ENCODE measurements at regions not wholly inside any gene's neighbourhood (a gene's known extent, or its start where the extent isn't known, plus 50 kb on each side); places are given as distances from the start of the nearest gene placed in this dataset.

GRCh38 chr19:30178721-30179402, 193.3 kb upstream of the ZNF536 start:
- no peak for ATAC-seq
- no peak for DNase-seq
- intact Hi-C loops (cut with DNase I): no loop called here

- DNase-seq: no peak
- no peak for ATAC-seq
- intact Hi-C loops (cut with DNase I): no loop called here
These were observed 191.5 kb upstream of the ZNF536 start for GRCh38 chr19:30180691-30181090.

GRCh38 chr19:30183807-30184490, 188.2 kb upstream of the ZNF536 start:
- intact Hi-C loops (cut with DNase I): no loop called here
- ATAC-seq (no peak), DNase-seq (no peak)

GRCh38 chr19:30202060-30202600, 170.1 kb upstream of the ZNF536 start:
- DNase-seq (no peak), ATAC-seq (no peak)
- intact Hi-C loops (cut with DNase I): no loop called here

DNA sequence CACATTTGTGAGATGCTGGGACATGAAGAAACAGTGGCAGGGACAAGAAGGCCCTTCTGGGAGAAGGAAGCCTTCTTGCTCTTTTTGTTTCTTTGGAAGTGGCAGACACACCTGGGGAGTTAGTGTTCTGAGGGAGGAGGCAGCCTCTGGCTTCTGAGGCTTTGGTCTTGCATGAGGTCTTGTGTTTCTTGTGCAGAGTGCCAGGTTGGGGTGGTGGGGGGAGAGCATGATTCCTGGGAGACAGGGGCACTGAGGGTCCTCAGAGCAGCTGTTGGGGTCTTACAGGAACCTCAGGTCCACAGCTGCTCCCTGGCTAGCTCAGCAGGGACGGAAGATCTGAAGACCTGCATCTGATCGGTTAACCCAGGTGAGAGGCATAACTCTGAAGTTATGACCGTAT, 167.5 kb upstream of the ZNF536 start:
- DNase-seq (no peak), ATAC-seq (no peak)
- intact Hi-C loops (cut with DNase I): no loop called here

DNA sequence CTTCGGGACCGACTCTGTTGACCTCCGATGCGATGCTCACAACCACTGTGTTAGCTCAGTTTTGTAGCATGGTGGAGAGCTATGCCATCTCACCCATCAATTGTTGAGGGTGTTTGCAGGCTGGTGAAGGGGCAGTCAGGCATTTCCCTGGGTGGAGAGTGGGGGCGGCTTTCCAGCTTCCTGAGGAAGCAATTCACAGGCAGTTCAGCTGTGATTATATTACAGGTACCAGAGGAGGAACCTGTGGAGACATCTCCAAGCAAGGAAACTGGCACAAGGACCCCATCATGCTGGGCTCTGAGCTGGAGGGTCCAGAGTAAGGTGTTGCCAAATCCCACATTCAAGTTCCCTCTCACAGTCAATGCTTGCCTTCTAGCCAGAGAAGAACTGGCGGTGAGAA, 166.0 kb upstream of the ZNF536 start:
- intact Hi-C loops (cut with DNase I): no loop called here
- DNase-seq (no peak), ATAC-seq (no peak)

DNA sequence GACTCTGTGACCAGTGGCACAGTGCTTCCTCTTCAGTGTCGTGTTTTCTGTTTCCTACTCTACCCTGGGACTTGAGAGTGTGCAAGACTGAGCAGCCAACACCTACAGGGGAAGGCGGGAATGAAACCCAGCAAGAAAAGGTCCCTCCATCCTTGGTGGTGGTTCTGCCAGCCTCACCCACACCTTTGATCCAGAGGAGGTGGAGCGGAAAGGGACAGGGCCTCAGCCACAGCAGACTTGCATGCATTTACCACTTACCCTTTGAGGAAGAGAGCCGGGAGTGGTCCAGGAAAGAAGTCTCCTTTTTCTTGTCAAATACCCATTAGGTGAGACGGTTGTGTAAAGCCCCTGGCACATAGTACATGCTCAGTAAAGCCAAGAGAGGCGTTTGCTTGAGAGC, 164.8 kb upstream of the ZNF536 start:
- intact Hi-C loops (cut with DNase I): no loop called here
- ATAC-seq (no peak), DNase-seq (no peak)

GRCh38 chr19:30208436-30209060, 163.6 kb upstream of the ZNF536 start:
- intact Hi-C loops (cut with DNase I): no loop called here
- ATAC-seq: no peak
- no peak for DNase-seq

GRCh38 chr19:30209617-30210600, 162.3 kb upstream of the ZNF536 start:
- DNase-seq (no peak), ATAC-seq (no peak)
- intact Hi-C loops (cut with DNase I): no loop called here

GRCh38 chr19:30212574-30212973, 159.6 kb upstream of the ZNF536 start:
- DNase-seq: no peak
- intact Hi-C loops (cut with DNase I): no loop called here
- ATAC-seq: no peak

DNA sequence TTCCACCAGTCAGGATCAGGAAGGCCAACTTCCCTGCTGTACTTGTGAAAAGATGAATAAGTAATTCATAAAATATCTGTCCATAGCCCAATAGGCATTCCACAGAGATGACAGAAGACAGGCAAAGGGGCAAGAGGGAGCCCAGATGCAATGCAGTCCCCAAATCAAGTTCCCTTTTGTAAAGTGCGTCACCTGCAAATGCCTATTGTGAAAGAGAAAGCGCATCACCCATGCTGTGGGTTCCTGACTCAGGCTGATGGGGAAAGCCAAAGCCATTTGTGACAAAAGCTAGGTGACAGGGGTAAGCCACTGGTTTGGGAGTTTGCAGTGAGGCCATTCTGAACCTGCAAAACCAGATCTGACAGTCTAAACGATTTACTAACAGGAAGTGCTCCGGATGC, 157.5 kb upstream of the ZNF536 start:
- intact Hi-C loops (cut with DNase I): no loop called here
- ATAC-seq: no peak
- no peak for DNase-seq

DNA sequence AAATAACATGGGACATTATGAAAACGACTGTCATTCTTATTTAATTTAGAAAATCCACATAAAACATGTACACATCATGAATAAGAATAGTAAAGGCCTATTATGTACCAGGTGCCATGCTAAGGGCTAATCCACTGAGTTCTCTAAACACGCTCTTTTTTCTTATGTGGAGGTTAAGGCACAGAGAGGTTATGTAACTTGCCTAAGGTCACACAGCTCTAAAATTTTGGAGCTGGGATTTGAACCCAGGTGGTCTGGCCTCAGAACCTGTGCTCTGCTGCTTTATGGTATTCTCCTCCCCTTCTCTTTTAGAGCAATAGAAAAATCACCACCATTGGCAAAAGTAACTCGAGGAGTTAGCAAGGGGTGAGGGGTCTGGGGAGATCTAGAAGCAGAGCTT, 156.9 kb upstream of the ZNF536 start:
- intact Hi-C loops (cut with DNase I): no loop called here

DNA sequence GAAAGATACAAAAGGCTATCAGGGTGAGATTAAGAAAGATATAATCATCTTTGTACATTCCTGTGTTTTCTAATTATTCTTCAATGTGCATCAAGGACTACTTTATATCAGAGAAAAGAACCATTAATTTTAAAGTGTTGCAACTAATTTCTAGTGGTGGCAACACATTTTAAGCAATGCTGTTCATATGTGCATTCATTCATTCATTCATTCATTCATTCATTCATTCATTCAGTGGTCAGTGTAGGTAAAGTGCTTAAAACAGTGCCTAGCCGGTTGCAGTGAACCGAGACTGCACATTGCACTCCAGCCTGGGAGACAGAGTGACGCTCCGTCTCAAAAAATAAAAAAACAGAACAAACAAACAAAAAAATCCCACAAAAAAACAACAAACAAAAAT, 155.7 kb upstream of the ZNF536 start:
- intact Hi-C loops (cut with DNase I): no loop called here
- no peak for DNase-seq
- ATAC-seq: no peak

More for the DNA sequence above, 156.9 kb upstream of the ZNF536 start:
- ATAC-seq (no peak), DNase-seq (no peak)

DNA sequence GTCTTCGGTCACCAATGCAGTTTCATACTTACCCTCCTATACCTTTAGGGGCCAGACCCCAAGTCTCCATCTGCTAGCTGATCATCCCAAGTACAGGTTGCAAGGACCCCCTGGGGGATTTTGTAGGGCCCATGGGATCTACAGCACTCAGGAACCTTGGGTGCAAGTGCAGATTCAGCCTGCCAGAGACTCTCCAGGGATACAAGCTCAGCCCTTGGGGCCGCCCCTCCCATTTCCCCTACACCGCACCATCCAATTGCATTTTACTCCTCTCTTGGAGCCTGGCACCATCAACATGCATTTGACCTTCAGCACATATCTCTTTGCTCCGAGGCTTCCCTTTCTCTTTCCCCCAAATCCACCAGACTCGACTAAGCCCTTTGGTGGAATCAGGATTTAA, 154.7 kb upstream of the ZNF536 start:
- DNase-seq (no peak), ATAC-seq (no peak)
- intact Hi-C loops (cut with DNase I): no loop called here

DNA sequence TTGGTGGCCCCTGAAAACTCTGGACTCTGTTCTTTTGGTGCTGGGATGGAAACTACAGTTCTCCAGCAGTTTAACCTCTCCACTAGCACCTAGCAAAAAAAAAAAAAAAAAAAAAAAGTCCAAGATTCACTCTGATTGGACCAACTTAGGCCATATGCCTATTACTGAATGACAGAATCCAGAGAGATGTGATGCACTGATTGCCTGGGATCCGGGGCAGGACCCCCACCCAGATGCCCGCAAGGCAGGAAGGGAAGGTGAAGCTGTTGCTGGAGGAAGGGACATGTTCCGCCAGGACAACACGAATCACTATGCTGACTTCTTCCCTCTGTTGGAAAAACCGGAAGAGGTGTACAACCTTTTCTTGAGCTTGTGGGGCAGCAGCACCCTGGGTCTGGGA, 152.5 kb upstream of the ZNF536 start:
- intact Hi-C loops (cut with DNase I): loop anchor here (5.0 to 10.0 kb wide), 2 partner anchors 188 to 425 kb away; no protein-coding TSS in a partner anchor
- ATAC-seq (no peak), DNase-seq (no peak)

DNA sequence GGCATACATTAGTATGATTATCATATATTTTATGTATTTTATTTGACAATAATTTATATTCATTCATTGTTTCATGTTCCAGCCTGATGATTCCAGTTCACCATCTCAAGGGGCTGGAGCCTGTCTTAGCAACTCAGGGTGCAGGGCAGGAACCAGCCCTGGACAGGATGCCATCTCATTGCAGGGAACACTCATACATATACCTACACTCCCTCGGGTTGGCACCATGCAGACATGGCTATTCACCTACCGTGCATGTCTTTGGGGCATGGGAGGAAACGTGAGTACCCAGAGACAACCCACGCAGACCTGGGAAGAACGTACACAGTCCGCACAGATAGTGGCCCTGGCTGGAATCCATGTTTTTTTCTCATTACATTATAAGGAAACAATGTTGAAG, 151.0 kb upstream of the ZNF536 start:
- no peak for ATAC-seq
- DNase-seq: no peak
- intact Hi-C loops (cut with DNase I): loop anchor here (5.0 to 10.0 kb wide), 2 partner anchors 186 to 424 kb away; no protein-coding TSS in a partner anchor

GRCh38 chr19:30222428-30222873, 149.7 kb upstream of the ZNF536 start:
- ATAC-seq: peak in 1 of 2 donors; percentile 62
- peak; percentile 30 for DNase-seq
- intact Hi-C loops (cut with DNase I): loop anchor here (5.0 to 10.0 kb wide), 2 partner anchors 185 to 422 kb away; no protein-coding TSS in a partner anchor

GRCh38 chr19:30222992-30223865, 149.0 kb upstream of the ZNF536 start:
- intact Hi-C loops (cut with DNase I): loop anchor here (5.0 to 10.0 kb wide), 2 partner anchors 184 to 422 kb away; no protein-coding TSS in a partner anchor
- DNase-seq (no peak), ATAC-seq (no peak)
